Ishikawa (cell line): ENCODE measurements at regions not wholly inside any gene's neighbourhood (a gene's known extent, or its start where the extent isn't known, plus 50 kb on each side); places are given as distances from the start of the nearest gene placed in this dataset.

Source experiments
- CREB1 ChIP-seq: IDR thresholded peaks from 2 replicates; pipeline ENCODE4 v1.6.1; 2012; ENCODE audit warnings: low read depth
- EGR1 ChIP-seq: IDR thresholded peaks from 2 replicates; pipeline ENCODE4 v1.6.1; 2012
- EP300 ChIP-seq: IDR thresholded peaks from 2 replicates; pipeline ENCODE4 v1.6.1; 2012; ENCODE audit warnings: borderline replicate concordance
- FOXM1 ChIP-seq: IDR thresholded peaks from 2 replicates; pipeline ENCODE4 v1.6.1; 2012; ENCODE audit warnings: low read depth, borderline replicate concordance
- RAD21 ChIP-seq: IDR thresholded peaks from 2 replicates; pipeline ENCODE4 v1.6.1; 2012; ENCODE audit warnings: low read depth
- YY1 ChIP-seq: IDR thresholded peaks from 2 replicates; pipeline ENCODE4 v1.6.1; 2012; ENCODE audit warnings: low read depth
- TF ChIP-seq, protein P1 (sequence below): IDR thresholded peaks from 2 replicates; pipeline ENCODE4 v1.6.1; 2012
- TF ChIP-seq, protein P2 (sequence below): IDR thresholded peaks from 2 replicates; pipeline ENCODE4 v1.6.1; 2012
- TF ChIP-seq, protein P3 (sequence below): IDR thresholded peaks from 2 replicates; pipeline ENCODE4 v1.6.1; 2012; ENCODE audit warnings: low read depth, mild to moderate bottlenecking

DNA sequence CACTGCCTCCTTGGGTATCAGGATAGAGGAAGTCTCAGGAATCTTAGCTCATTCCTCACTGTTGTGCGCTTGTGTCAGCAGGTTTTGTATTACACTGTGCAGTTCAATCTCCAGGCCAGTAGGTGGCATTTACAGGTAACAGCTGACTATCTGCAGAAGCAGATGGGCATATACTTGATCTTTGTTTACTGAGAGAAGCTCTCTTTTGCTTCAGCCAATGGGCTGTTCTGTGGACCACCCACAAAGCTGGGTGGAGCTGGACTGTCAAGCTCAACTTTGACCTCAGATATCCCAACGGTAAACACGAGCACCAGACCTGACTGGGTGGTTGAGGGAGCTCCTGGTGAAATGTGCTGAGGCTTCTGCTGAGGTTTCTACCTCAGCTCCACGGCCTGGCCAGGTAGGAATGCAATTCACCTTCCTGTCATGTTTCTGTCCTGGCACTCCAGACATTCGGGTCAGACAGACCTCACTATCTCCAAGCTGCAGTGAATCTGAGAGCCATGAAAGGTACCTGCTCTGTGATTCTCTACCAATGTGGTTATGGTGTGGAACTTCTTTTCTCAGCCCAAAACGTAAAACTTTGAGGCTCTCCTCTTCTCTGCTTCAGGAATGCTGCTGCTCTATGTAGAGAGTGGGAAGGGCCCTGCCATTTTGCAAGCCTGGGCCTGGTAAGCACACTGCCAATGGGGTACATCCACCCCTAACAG, 167.9 kb upstream of the ACTBL2 start:
- TF ChIP-seq, protein P1, sequence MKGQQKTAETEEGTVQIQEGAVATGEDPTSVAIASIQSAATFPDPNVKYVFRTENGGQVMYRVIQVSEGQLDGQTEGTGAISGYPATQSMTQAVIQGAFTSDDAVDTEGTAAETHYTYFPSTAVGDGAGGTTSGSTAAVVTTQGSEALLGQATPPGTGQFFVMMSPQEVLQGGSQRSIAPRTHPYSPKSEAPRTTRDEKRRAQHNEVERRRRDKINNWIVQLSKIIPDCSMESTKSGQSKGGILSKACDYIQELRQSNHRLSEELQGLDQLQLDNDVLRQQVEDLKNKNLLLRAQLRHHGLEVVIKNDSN: no peak
- TF ChIP-seq, protein P2, sequence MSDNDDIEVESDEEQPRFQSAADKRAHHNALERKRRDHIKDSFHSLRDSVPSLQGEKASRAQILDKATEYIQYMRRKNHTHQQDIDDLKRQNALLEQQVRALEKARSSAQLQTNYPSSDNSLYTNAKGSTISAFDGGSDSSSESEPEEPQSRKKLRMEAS: no peak
- no peak for TF ChIP-seq YY1
- no peak for TF ChIP-seq CREB1
- TF ChIP-seq EP300: no peak
- peak; percentile 80 for TF ChIP-seq RAD21
- no peak for TF ChIP-seq EGR1
- TF ChIP-seq FOXM1: no peak
- TF ChIP-seq, protein P3, sequence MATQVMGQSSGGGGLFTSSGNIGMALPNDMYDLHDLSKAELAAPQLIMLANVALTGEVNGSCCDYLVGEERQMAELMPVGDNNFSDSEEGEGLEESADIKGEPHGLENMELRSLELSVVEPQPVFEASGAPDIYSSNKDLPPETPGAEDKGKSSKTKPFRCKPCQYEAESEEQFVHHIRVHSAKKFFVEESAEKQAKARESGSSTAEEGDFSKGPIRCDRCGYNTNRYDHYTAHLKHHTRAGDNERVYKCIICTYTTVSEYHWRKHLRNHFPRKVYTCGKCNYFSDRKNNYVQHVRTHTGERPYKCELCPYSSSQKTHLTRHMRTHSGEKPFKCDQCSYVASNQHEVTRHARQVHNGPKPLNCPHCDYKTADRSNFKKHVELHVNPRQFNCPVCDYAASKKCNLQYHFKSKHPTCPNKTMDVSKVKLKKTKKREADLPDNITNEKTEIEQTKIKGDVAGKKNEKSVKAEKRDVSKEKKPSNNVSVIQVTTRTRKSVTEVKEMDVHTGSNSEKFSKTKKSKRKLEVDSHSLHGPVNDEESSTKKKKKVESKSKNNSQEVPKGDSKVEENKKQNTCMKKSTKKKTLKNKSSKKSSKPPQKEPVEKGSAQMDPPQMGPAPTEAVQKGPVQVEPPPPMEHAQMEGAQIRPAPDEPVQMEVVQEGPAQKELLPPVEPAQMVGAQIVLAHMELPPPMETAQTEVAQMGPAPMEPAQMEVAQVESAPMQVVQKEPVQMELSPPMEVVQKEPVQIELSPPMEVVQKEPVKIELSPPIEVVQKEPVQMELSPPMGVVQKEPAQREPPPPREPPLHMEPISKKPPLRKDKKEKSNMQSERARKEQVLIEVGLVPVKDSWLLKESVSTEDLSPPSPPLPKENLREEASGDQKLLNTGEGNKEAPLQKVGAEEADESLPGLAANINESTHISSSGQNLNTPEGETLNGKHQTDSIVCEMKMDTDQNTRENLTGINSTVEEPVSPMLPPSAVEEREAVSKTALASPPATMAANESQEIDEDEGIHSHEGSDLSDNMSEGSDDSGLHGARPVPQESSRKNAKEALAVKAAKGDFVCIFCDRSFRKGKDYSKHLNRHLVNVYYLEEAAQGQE: no peak
